Hepatocyte (in vitro differentiated cells): ENCODE measurements at regions not wholly inside any gene's neighbourhood (a gene's known extent, or its start where the extent isn't known, plus 50 kb on each side); places are given as distances from the start of the nearest gene placed in this dataset.

ENCODE experiments used
- EZH2 ChIP-seq: fragments of 200-600 bp; sonication (generic); IDR thresholded peaks from 2 replicates; pipeline ENCODE4 v1.6.1; 2016; ENCODE audit warnings: antibody characterized with exemption, mild to moderate bottlenecking, borderline replicate concordance
- EZH2phosphoT487 ChIP-seq: fragments of 200-600 bp; sonication (generic); IDR thresholded peaks from one replicate; pipeline ENCODE4 v1.6.1; 2018; ENCODE audit warnings: antibody characterized with exemption, mild to moderate bottlenecking, low read depth, moderate library complexity; ENCODE audit not compliant: unreplicated experiment, severe bottlenecking
- TF ChIP-seq, protein P1 (sequence below): fragments of 200-600 bp; sonication (generic); IDR thresholded peaks from 2 replicates; pipeline ENCODE4 v1.5.1; 2016; ENCODE audit warnings: antibody characterized with exemption, mild to moderate bottlenecking; ENCODE audit not compliant: poor library complexity

GRCh38 chr5:54696346-54696745 is 178.8 kb downstream of the SNX18 start:
- TF ChIP-seq, protein P1, sequence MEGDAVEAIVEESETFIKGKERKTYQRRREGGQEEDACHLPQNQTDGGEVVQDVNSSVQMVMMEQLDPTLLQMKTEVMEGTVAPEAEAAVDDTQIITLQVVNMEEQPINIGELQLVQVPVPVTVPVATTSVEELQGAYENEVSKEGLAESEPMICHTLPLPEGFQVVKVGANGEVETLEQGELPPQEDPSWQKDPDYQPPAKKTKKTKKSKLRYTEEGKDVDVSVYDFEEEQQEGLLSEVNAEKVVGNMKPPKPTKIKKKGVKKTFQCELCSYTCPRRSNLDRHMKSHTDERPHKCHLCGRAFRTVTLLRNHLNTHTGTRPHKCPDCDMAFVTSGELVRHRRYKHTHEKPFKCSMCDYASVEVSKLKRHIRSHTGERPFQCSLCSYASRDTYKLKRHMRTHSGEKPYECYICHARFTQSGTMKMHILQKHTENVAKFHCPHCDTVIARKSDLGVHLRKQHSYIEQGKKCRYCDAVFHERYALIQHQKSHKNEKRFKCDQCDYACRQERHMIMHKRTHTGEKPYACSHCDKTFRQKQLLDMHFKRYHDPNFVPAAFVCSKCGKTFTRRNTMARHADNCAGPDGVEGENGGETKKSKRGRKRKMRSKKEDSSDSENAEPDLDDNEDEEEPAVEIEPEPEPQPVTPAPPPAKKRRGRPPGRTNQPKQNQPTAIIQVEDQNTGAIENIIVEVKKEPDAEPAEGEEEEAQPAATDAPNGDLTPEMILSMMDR: no peak
- TF ChIP-seq EZH2 (no peak), EZH2phosphoT487 (no peak)
